ENCODE measurements at regions not wholly inside any gene's neighbourhood (a gene's known extent, or its start where the extent isn't known, plus 50 kb on each side); places are given as distances from the start of the nearest gene placed in this dataset.

- TF ChIP-seq CTCF (IDR thresholded peaks at IDR 0.05; ENCODE audit: borderline replicate concordance, control extremely low read depth, extremely low read depth, insufficient read depth, missing control alignments): no peak
- in situ Hi-C loops (cut with MboI; ENCODE audit: low sequenced_read_pairs, unreplicated experiment): no loop called here
- no peak for DNase-seq (ENCODE audit: low spot score)
Observed at GRCh38 chr9:75610246-75610645, 280.2 kb upstream of the PCSK5 start.

GRCh38 chr9:75612205-75612604, 278.3 kb upstream of the PCSK5 start:
- in situ Hi-C loops (cut with MboI; ENCODE audit: low sequenced_read_pairs, unreplicated experiment): no loop called here
- no peak for DNase-seq (ENCODE audit: low spot score)
- TF ChIP-seq CTCF (IDR thresholded peaks at IDR 0.05; ENCODE audit: borderline replicate concordance, control extremely low read depth, extremely low read depth, insufficient read depth, missing control alignments): no peak

- no peak for TF ChIP-seq CTCF (IDR thresholded peaks at IDR 0.05; ENCODE audit: borderline replicate concordance, control extremely low read depth, extremely low read depth, insufficient read depth, missing control alignments)
- in situ Hi-C loops (cut with MboI; ENCODE audit: low sequenced_read_pairs, unreplicated experiment): no loop called here
Observed at GRCh38 chr9:75612754-75613153, 277.7 kb upstream of the PCSK5 start.

GRCh38 chr9:75615284-75615683, 275.2 kb upstream of the PCSK5 start:
- in situ Hi-C loops (cut with MboI; ENCODE audit: low sequenced_read_pairs, unreplicated experiment): no loop called here
- no peak for TF ChIP-seq CTCF (IDR thresholded peaks at IDR 0.05; ENCODE audit: borderline replicate concordance, control extremely low read depth, extremely low read depth, insufficient read depth, missing control alignments)
- DNase-seq (ENCODE audit: low spot score): no peak

More at GRCh38 chr9:75612754-75613153, 277.7 kb upstream of the PCSK5 start:
- no peak for DNase-seq (ENCODE audit: low spot score)

- in situ Hi-C loops (cut with MboI; ENCODE audit: low sequenced_read_pairs, unreplicated experiment): no loop called here
- TF ChIP-seq CTCF (IDR thresholded peaks at IDR 0.05; ENCODE audit: borderline replicate concordance, control extremely low read depth, extremely low read depth, insufficient read depth, missing control alignments): no peak
- no peak for DNase-seq (ENCODE audit: low spot score)
Observed at GRCh38 chr9:75616052-75616451, 274.4 kb upstream of the PCSK5 start.

GRCh38 chr9:75616841-75617566, 273.5 kb upstream of the PCSK5 start:
- in situ Hi-C loops (cut with MboI; ENCODE audit: low sequenced_read_pairs, unreplicated experiment): no loop called here
- DNase-seq (ENCODE audit: low spot score): no peak
- no peak for TF ChIP-seq CTCF (IDR thresholded peaks at IDR 0.05; ENCODE audit: borderline replicate concordance, control extremely low read depth, extremely low read depth, insufficient read depth, missing control alignments)

Data from GM13976 (cell line).